ENCODE measurements at regions not wholly inside any gene's neighbourhood (a gene's known extent, or its start where the extent isn't known, plus 50 kb on each side); places are given as distances from the start of the nearest gene placed in this dataset.

DNA sequence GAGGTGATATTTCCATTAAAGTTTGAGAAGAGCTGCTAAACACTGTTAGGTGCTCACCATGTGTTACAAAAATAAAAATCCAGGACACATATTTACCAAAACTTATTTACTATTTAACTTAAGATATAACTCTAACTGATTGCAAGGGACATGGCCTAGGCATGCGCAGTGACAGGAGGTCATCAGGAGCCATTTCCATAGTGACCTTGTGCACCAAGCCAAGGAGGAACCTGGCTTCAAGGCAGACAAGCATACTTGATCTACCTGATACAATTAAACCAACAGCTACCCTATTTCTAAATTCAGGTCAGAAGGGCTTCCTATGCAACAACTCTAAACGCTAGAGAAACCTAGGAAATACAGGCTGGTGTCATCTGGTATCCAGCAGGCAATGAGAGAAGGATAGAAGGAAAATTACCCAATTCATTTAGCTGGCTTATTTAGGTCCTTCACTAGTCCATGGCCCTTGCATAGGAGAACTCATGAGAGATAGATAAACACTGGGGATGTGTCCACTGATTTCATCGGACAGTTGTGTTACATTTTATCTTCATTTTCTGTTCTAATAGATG, 134.4 kb downstream of the FOXB1 start:
- Histone ChIP-seq H3K9me3 (ENCODE audit: control insufficient read depth in 1 of 2, low read length in 2 of 2) (no peaks in the 10 kb centered on the region), H3K27me3 (ENCODE audit: low read depth, low read length) (no peaks in the 10 kb centered on the region), H3K36me3 (ENCODE audit: control insufficient read depth in 1 of 2, insufficient read depth in 2 of 2, low read length in 2 of 2) (no peaks in the 10 kb centered on the region), H3K4me1 (ENCODE audit: control insufficient read depth in 1 of 2, insufficient read depth in 2 of 2, low read length in 2 of 2) (no peaks in the 10 kb centered on the region), H3K27ac (ENCODE audit: low read length) (no peak overlapping the region), H3K4me3 (ENCODE audit: low read depth in 1 of 2, low read length in 2 of 2) (no peak overlapping the region)

DNA sequence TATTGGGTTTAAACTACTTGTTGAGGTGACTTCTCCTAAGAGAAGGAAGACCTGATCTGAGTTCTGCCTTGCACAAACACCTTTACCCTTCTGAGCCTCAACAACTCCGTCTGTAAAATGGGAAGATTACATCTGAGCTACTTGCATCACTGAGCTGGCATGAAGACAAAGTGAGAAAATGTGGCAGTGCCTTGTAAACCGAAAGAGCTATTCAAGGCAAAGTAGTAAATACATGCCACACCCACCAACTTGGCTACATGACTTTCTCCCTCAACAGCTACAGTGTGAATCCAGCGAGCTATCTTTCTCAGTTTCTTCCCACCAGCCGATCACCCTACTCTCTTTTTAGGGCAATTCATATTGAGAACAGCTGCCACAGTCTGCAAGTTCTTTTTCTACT, 148.3 kb downstream of the FOXB1 start:
- Histone ChIP-seq H3K4me1 (ENCODE audit: control insufficient read depth in 1 of 2, insufficient read depth in 2 of 2, low read length in 2 of 2) (no peaks in the 10 kb centered on the region), H3K27me3 (ENCODE audit: low read depth, low read length) (peaks cover 7% of the 10 kb centered on the region), H3K36me3 (ENCODE audit: control insufficient read depth in 1 of 2, insufficient read depth in 2 of 2, low read length in 2 of 2) (no peaks in the 10 kb centered on the region)

GRCh38 chr15:60154764-60155325, 150.7 kb downstream of the FOXB1 start:
- Histone ChIP-seq H3K9me3 (ENCODE audit: control insufficient read depth in 1 of 2, low read length in 2 of 2) (no peaks in the 10 kb centered on the region), H3K36me3 (ENCODE audit: control insufficient read depth in 1 of 2, insufficient read depth in 2 of 2, low read length in 2 of 2) (no peaks in the 10 kb centered on the region), H3K4me1 (ENCODE audit: control insufficient read depth in 1 of 2, insufficient read depth in 2 of 2, low read length in 2 of 2) (no peaks in the 10 kb centered on the region), H3K27me3 (ENCODE audit: low read depth, low read length) (peaks cover 7% of the 10 kb centered on the region), H3K27ac (ENCODE audit: low read length) (no peak overlapping the region), H3K4me3 (ENCODE audit: low read depth in 1 of 2, low read length in 2 of 2) (no peak overlapping the region)

More for the DNA sequence above, 148.3 kb downstream of the FOXB1 start:
- H3K4me3 ChIP-seq (ENCODE audit: low read depth in 1 of 2, low read length in 2 of 2): no peak overlapping the region
- H3K27ac ChIP-seq (ENCODE audit: low read length): no peak overlapping the region
- H3K9me3 ChIP-seq (ENCODE audit: control insufficient read depth in 1 of 2, low read length in 2 of 2): no peaks in the 10 kb centered on the region

GRCh38 chr15:60155661-60156060, 151.6 kb downstream of the FOXB1 start:
- Histone ChIP-seq H3K36me3 (ENCODE audit: control insufficient read depth in 1 of 2, insufficient read depth in 2 of 2, low read length in 2 of 2) (no peaks in the 10 kb centered on the region), H3K9me3 (ENCODE audit: control insufficient read depth in 1 of 2, low read length in 2 of 2) (no peaks in the 10 kb centered on the region), H3K4me3 (ENCODE audit: low read depth in 1 of 2, low read length in 2 of 2) (no peak overlapping the region), H3K27me3 (ENCODE audit: low read depth, low read length) (peaks cover 7% of the 10 kb centered on the region), H3K27ac (ENCODE audit: low read length) (no peak overlapping the region), H3K4me1 (ENCODE audit: control insufficient read depth in 1 of 2, insufficient read depth in 2 of 2, low read length in 2 of 2) (no peaks in the 10 kb centered on the region)

- Histone ChIP-seq H3K9me3 (ENCODE audit: control insufficient read depth in 1 of 2, low read length in 2 of 2) (no peaks in the 10 kb centered on the region), H3K27ac (ENCODE audit: low read length) (no peak overlapping the region), H3K36me3 (ENCODE audit: control insufficient read depth in 1 of 2, insufficient read depth in 2 of 2, low read length in 2 of 2) (no peaks in the 10 kb centered on the region), H3K4me3 (ENCODE audit: low read depth in 1 of 2, low read length in 2 of 2) (no peak overlapping the region), H3K4me1 (ENCODE audit: control insufficient read depth in 1 of 2, insufficient read depth in 2 of 2, low read length in 2 of 2) (no peaks in the 10 kb centered on the region), H3K27me3 (ENCODE audit: low read depth, low read length) (no peaks in the 10 kb centered on the region)
These were observed 156.8 kb downstream of the FOXB1 start for GRCh38 chr15:60160909-60161308.

- Histone ChIP-seq H3K4me3 (ENCODE audit: low read depth in 1 of 2, low read length in 2 of 2) (no peak overlapping the region), H3K9me3 (ENCODE audit: control insufficient read depth in 1 of 2, low read length in 2 of 2) (no peaks in the 10 kb centered on the region), H3K27me3 (ENCODE audit: low read depth, low read length) (no peaks in the 10 kb centered on the region), H3K27ac (ENCODE audit: low read length) (no peak overlapping the region), H3K36me3 (ENCODE audit: control insufficient read depth in 1 of 2, insufficient read depth in 2 of 2, low read length in 2 of 2) (no peaks in the 10 kb centered on the region), H3K4me1 (ENCODE audit: control insufficient read depth in 1 of 2, insufficient read depth in 2 of 2, low read length in 2 of 2) (no peaks in the 10 kb centered on the region)
These were observed 157.6 kb downstream of the FOXB1 start for GRCh38 chr15:60161704-60162103.

DNA sequence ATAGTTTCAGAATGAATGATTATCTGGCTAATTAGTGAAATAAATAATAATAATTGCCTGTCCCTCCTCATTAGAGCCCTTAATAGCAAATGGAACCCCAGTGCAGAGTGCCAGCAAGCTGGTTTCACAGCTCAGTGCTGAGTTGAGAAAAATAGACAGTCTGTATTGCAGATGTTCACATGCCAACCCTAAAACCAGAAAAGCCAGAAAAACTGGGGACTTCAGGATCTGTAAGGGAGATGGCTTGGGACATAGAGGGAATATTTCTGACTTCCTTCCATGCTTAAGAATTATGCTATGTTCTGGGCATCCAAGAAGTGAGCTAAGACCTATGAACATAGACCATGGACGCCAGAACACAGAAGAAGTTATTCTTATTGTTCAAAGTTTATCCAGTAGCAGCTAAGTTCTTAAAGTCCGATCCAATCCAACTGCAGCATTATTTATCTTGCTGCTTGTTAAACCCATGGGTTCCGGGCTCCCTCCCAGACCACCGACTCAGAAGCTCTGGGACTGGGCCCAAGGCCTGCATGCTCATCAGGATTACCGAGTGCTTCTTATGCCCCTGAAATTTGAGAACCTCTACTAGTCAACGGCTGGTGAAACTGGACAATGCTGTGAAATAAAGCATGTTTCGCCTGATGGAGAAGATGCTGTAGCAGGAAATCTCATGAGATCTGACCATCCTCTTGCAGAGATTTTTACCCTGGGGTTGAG, 158.3 kb downstream of the FOXB1 start:
- Histone ChIP-seq H3K27me3 (ENCODE audit: low read depth, low read length) (no peaks in the 10 kb centered on the region), H3K27ac (ENCODE audit: low read length) (no peak overlapping the region), H3K4me1 (ENCODE audit: control insufficient read depth in 1 of 2, insufficient read depth in 2 of 2, low read length in 2 of 2) (no peaks in the 10 kb centered on the region), H3K36me3 (ENCODE audit: control insufficient read depth in 1 of 2, insufficient read depth in 2 of 2, low read length in 2 of 2) (no peaks in the 10 kb centered on the region), H3K4me3 (ENCODE audit: low read depth in 1 of 2, low read length in 2 of 2) (no peak overlapping the region), H3K9me3 (ENCODE audit: control insufficient read depth in 1 of 2, low read length in 2 of 2) (no peaks in the 10 kb centered on the region)

- no peaks in the 10 kb centered on the region for H3K27me3 ChIP-seq (ENCODE audit: low read depth, low read length)
- H3K4me1 ChIP-seq (ENCODE audit: control insufficient read depth in 1 of 2, insufficient read depth in 2 of 2, low read length in 2 of 2): no peaks in the 10 kb centered on the region
- no peaks in the 10 kb centered on the region for H3K9me3 ChIP-seq (ENCODE audit: control insufficient read depth in 1 of 2, low read length in 2 of 2)
- no peaks in the 10 kb centered on the region for H3K36me3 ChIP-seq (ENCODE audit: control insufficient read depth in 1 of 2, insufficient read depth in 2 of 2, low read length in 2 of 2)
- H3K27ac ChIP-seq (ENCODE audit: low read length): no peak overlapping the region
- no peak overlapping the region for H3K4me3 ChIP-seq (ENCODE audit: low read depth in 1 of 2, low read length in 2 of 2)
These were observed 158.9 kb downstream of the FOXB1 start for GRCh38 chr15:60162968-60163355.

DNA sequence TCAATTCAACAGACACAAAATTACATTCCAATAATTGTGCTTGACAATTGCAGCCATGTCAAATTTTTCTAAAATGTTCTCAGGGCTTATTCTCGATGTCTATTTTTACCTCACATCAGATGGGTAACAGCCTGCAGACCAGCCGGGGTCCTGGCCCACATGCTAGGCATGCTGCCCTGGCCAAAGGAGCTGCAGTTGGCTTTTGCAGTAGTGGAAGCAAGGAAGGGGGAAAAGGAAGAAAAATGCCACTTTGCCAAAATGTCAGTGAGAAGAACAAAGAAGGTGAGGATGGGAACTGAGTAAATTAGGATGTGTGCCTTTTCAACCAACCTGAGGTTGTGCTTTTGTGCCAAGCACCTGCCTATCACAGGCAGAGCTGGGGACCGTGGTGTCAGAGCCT, 161.0 kb downstream of the FOXB1 start:
- no peaks in the 10 kb centered on the region for H3K27me3 ChIP-seq (ENCODE audit: low read depth, low read length)
- H3K4me1 ChIP-seq (ENCODE audit: control insufficient read depth in 1 of 2, insufficient read depth in 2 of 2, low read length in 2 of 2): no peaks in the 10 kb centered on the region
- H3K9me3 ChIP-seq (ENCODE audit: control insufficient read depth in 1 of 2, low read length in 2 of 2): no peaks in the 10 kb centered on the region
- no peaks in the 10 kb centered on the region for H3K36me3 ChIP-seq (ENCODE audit: control insufficient read depth in 1 of 2, insufficient read depth in 2 of 2, low read length in 2 of 2)
- H3K4me3 ChIP-seq (ENCODE audit: low read depth in 1 of 2, low read length in 2 of 2): no peak overlapping the region
- H3K27ac ChIP-seq (ENCODE audit: low read length): no peak overlapping the region

DNA sequence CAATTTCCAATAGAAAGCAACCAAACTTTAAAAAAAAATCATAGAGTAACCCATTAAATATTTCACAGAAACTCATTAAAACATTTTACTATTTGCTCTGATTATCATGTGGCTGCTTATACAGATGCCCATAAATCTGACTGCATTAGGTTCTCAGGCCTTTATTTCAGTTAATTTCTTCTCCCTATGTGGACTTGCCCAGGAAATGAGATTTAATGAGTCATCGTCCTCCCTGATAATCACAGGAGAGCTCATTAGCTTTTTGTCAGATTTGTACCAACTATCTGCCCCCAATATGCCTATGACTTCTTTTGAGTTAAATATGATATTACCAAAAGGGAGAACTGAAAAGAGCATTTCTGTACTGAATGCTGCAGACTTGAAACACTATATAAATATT, 168.0 kb downstream of the FOXB1 start:
- Histone ChIP-seq H3K36me3 (ENCODE audit: control insufficient read depth in 1 of 2, insufficient read depth in 2 of 2, low read length in 2 of 2) (no peaks in the 10 kb centered on the region), H3K9me3 (ENCODE audit: control insufficient read depth in 1 of 2, low read length in 2 of 2) (no peaks in the 10 kb centered on the region)

DNA sequence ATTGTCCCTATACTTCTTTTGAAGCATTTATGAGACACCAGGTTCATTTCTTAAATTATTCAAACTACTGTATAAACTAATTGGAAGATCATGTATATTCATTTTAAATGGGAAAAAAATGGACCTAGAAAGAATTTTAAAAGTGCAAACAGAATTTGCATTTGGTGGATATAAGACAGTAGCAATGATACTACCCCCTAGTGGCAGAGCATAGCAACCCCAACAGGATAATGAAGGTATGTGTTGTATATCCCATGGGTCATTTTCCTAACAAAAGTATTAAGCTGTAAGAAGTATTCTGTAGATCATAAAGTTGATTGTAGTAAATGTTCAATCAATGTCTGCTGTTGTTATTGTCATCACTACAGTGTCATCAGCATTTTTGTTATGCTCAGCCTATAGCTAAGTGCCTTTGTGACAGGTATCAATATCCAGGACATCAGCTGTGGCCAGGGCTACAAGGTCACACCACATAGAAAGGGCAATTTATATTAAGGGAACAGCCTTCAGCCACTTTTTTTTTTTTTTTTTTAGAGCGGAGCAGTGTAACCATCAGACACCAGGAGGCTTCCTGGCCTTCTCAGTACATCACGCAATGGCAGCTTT, 175.8 kb downstream of the FOXB1 start:
- Histone ChIP-seq H3K27ac (ENCODE audit: low read length) (no peak overlapping the region), H3K36me3 (ENCODE audit: control insufficient read depth in 1 of 2, insufficient read depth in 2 of 2, low read length in 2 of 2) (no peaks in the 10 kb centered on the region), H3K4me1 (ENCODE audit: control insufficient read depth in 1 of 2, insufficient read depth in 2 of 2, low read length in 2 of 2) (no peaks in the 10 kb centered on the region), H3K9me3 (ENCODE audit: control insufficient read depth in 1 of 2, low read length in 2 of 2) (no peaks in the 10 kb centered on the region), H3K27me3 (ENCODE audit: low read depth, low read length) (no peaks in the 10 kb centered on the region), H3K4me3 (ENCODE audit: low read depth in 1 of 2, low read length in 2 of 2) (no peak overlapping the region)

More for the DNA sequence above, 168.0 kb downstream of the FOXB1 start:
- Histone ChIP-seq H3K27ac (ENCODE audit: low read length) (no peak overlapping the region), H3K4me3 (ENCODE audit: low read depth in 1 of 2, low read length in 2 of 2) (no peak overlapping the region), H3K27me3 (ENCODE audit: low read depth, low read length) (no peaks in the 10 kb centered on the region), H3K4me1 (ENCODE audit: control insufficient read depth in 1 of 2, insufficient read depth in 2 of 2, low read length in 2 of 2) (no peaks in the 10 kb centered on the region)
